Nephron (organoid): ENCODE measurements at regions not wholly inside any gene's neighbourhood (a gene's known extent, or its start where the extent isn't known, plus 50 kb on each side); places are given as distances from the start of the nearest gene placed in this dataset.

Experiments used
- H3K27ac Mint-ChIP-seq, 3 experiments: 2 replicates each; pipeline ENCODE4 v1.8.0; 2020; ENCODE audit warnings: mixed read lengths in 3 of 3, mild to moderate bottlenecking in 2 of 3, moderate library complexity in 1 of 3
- H3K27me3 Mint-ChIP-seq: 2 replicates; pipeline ENCODE4 v1.8.0; 2021; ENCODE audit warnings: low read depth, mild to moderate bottlenecking, moderate library complexity, mixed read lengths
- H3K36me3 Mint-ChIP-seq: 2 replicates; pipeline ENCODE4 v1.8.0; 2020; ENCODE audit warnings: low read depth, mixed read lengths
- H3K4me1 Mint-ChIP-seq: 2 replicates; pipeline ENCODE4 v1.8.0; 2020; ENCODE audit warnings: mixed read lengths
- H3K4me3 Mint-ChIP-seq, 3 experiments: 2 replicates each; pipeline ENCODE4 v1.8.0; 2020; ENCODE audit warnings: mild to moderate bottlenecking in 3 of 3, mixed read lengths in 3 of 3, moderate library complexity in 2 of 3
- H3K9me3 Mint-ChIP-seq: 2 replicates; pipeline ENCODE4 v1.8.0; 2020; ENCODE audit warnings: mixed read lengths
- TF ChIP-seq, protein P1 (sequence below), 3 experiments: fragments of 200-600 bp; sonication (generic); IDR thresholded peaks; one replicate each; pipeline ENCODE4 v1.5.0; 2021; ENCODE audit warnings: antibody characterized with exemption in 3 of 3; ENCODE audit not compliant: unreplicated experiment in 3 of 3

DNA sequence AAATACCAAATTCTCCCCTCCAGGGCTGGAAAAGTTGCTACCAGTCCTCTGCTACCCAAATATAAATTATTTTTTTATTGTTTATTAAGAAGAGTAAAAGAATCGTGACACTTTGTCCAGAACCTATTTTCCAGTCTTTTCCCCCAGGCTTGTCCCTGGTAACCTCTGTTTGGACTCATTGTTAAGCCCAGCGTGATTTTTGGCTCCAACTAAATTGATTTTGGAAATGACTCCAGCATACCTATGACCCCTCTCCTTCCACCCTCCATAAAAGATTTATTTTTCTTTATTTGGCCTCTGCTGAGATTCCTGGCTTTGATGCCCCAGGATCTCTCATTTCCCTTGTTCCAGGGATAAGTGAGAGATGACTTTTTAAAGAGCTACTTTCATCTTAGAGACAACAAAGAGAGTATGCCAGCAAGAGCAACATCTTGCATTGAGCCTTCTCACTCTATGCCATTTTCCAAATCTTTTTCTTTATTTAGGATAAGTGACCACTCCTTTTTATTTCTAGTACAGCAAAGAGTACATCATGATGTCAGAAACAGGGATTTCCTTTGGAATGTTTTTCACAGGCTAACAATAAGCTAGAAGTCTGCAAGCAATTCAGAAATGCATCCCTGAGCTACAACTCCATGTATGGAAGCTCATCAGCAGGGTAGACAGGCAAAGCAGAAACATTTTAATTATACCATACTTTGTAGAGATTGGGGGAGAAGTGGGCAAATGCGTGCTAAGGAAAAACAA lies 75.8 kb downstream of the DAD1 start:
- TF ChIP-seq, protein P1, sequence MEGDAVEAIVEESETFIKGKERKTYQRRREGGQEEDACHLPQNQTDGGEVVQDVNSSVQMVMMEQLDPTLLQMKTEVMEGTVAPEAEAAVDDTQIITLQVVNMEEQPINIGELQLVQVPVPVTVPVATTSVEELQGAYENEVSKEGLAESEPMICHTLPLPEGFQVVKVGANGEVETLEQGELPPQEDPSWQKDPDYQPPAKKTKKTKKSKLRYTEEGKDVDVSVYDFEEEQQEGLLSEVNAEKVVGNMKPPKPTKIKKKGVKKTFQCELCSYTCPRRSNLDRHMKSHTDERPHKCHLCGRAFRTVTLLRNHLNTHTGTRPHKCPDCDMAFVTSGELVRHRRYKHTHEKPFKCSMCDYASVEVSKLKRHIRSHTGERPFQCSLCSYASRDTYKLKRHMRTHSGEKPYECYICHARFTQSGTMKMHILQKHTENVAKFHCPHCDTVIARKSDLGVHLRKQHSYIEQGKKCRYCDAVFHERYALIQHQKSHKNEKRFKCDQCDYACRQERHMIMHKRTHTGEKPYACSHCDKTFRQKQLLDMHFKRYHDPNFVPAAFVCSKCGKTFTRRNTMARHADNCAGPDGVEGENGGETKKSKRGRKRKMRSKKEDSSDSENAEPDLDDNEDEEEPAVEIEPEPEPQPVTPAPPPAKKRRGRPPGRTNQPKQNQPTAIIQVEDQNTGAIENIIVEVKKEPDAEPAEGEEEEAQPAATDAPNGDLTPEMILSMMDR (IDR thresholded peaks at IDR 0.05; ENCODE audit: unreplicated experiment in 3 of 3): no peak
- peaks cover 3% of the 10 kb centered on the region for H3K36me3 Mint-ChIP-seq
- peak overlapping the region; percentile 8 to 45 (median 15) for H3K4me3 Mint-ChIP-seq
- peak overlapping the region; percentile 85 to 99 (median 87) for H3K27ac Mint-ChIP-seq
- no peaks in the 10 kb centered on the region for H3K9me3 Mint-ChIP-seq
- peaks cover 73% of the 10 kb centered on the region for H3K4me1 Mint-ChIP-seq
- H3K27me3 Mint-ChIP-seq: peaks cover 9% of the 10 kb centered on the region

GRCh38 chr14:22512106-22512814 lies 76.8 kb downstream of the DAD1 start:
- H3K4me1 Mint-ChIP-seq: peaks cover 64% of the 10 kb centered on the region
- H3K27ac Mint-ChIP-seq: peak overlapping the region; percentile 85 to 99 (median 87)
- peaks cover 7% of the 10 kb centered on the region for H3K27me3 Mint-ChIP-seq
- peaks cover 3% of the 10 kb centered on the region for H3K36me3 Mint-ChIP-seq
- H3K4me3 Mint-ChIP-seq: peak overlapping the region in 2 of 3 experiments; percentile 8 to 45
- H3K9me3 Mint-ChIP-seq: no peaks in the 10 kb centered on the region
- TF ChIP-seq, protein P1 (IDR thresholded peaks at IDR 0.05; ENCODE audit: unreplicated experiment in 3 of 3): no peak

- Mint-ChIP-seq H3K4me3 (peak overlapping the region; percentile 41 to 60 (median 57)), H3K27me3 (peaks cover 7% of the 10 kb centered on the region), H3K36me3 (peaks cover 3% of the 10 kb centered on the region), H3K27ac (peak overlapping the region; percentile 85 to 99 (median 87)), H3K4me1 (peaks cover 60% of the 10 kb centered on the region), H3K9me3 (no peaks in the 10 kb centered on the region)
- TF ChIP-seq, protein P1 (IDR thresholded peaks at IDR 0.05; ENCODE audit: unreplicated experiment in 3 of 3): no peak
These were observed 78.4 kb downstream of the DAD1 start for GRCh38 chr14:22510527-22511110.

DNA sequence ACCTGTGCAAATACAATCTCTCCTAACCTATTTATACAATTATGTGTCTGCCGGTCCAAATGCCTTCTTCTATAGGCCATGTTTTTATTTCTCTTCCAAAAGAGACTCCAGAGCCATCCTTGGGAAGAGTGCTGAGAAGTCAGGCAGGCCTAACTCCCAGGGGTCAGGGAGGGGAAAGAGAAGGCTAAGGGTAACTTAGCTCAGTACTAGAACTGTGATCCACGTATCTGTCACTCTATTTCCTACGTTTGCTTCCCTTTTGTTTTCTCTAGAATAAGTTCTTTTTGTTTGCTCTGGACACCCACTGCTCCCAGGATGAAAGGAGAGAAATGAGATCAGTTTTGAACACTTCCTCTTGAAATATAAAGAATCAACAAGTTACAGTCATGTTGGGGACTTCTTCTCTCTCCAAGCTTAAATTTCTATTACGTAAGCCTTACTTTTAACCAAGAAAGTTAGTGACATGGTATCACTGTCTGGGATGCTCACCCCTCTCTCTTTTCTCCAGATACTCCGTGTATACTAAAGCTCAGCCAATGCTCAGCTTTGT lies 79.2 kb downstream of the DAD1 start:
- no peaks in the 10 kb centered on the region for H3K9me3 Mint-ChIP-seq
- H3K27ac Mint-ChIP-seq: peak overlapping the region; percentile 85 to 99 (median 87)
- H3K36me3 Mint-ChIP-seq: no peaks in the 10 kb centered on the region

GRCh38 chr14:22509036-22509709 lies 79.9 kb downstream of the DAD1 start:
- H3K4me1 Mint-ChIP-seq: peaks cover 55% of the 10 kb centered on the region
- peak overlapping the region; percentile 85 to 99 (median 87) for H3K27ac Mint-ChIP-seq
- H3K36me3 Mint-ChIP-seq: no peaks in the 10 kb centered on the region
- H3K9me3 Mint-ChIP-seq: no peaks in the 10 kb centered on the region
- H3K27me3 Mint-ChIP-seq: peaks cover 7% of the 10 kb centered on the region
- TF ChIP-seq, protein P1 (IDR thresholded peaks at IDR 0.05; ENCODE audit: unreplicated experiment in 3 of 3): no peak
- peak overlapping the region; percentile 24 to 71 (median 57) for H3K4me3 Mint-ChIP-seq

More for the DNA sequence above, 79.2 kb downstream of the DAD1 start:
- peaks cover 7% of the 10 kb centered on the region for H3K27me3 Mint-ChIP-seq
- TF ChIP-seq, protein P1 (IDR thresholded peaks at IDR 0.05; ENCODE audit: unreplicated experiment in 3 of 3): no peak
- H3K4me1 Mint-ChIP-seq: peaks cover 55% of the 10 kb centered on the region
- H3K4me3 Mint-ChIP-seq: peak overlapping the region; percentile 41 to 63 (median 62)
